ENCODE measurements at regions not wholly inside any gene's neighbourhood (a gene's known extent, or its start where the extent isn't known, plus 50 kb on each side); places are given as distances from the start of the nearest gene placed in this dataset.

DNA sequence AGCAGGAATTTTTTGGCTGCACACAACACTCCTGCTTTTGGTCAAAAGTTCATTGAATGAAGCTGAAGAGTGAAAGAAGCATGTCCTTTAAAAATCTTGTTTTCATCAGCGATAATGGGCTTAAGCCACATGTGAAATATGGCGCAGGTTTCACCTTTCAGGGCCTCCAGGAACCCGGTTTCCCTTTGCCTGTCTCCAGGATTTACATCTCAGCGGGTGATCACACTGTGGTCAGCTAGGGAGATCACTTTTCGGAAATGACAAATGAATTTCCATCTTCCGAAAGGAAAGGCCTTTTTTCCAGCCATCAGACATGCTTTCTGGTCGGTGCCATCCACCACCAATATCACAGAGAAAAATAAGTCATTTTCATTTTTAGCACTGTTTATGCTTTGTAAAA, 727.1 kb upstream of the TBX3 start:
- no peaks in the 10 kb centered on the region; the same call in 1 of the 2 replicates for H3K9me3 ChIP-seq (ENCODE audit: insufficient read depth, low read depth, low read length)
- no peaks in the 10 kb centered on the region for H3K79me2 ChIP-seq (ENCODE audit: insufficient read depth, low read length)
- H3K27me3 ChIP-seq (ENCODE audit: insufficient read depth, low read length, poor library complexity, severe bottlenecking) = no peaks in the 10 kb centered on the region
- H3F3A ChIP-seq (ENCODE audit: low read depth) = no peaks in the 10 kb centered on the region
- H3K9me2 ChIP-seq (replicated peaks; ENCODE audit: low read depth, low read length) = no peaks in the 10 kb centered on the region
- no peak overlapping the region for H2AFZ ChIP-seq (ENCODE audit: low read length)
- H3K36me3 ChIP-seq (ENCODE audit: insufficient read depth, low read length) = no peaks in the 10 kb centered on the region
- TF ChIP-seq EZH2phosphoT487 (IDR thresholded peaks at IDR 0.05; ENCODE audit: borderline replicate concordance) = no peak
- TF ChIP-seq, protein P1, sequence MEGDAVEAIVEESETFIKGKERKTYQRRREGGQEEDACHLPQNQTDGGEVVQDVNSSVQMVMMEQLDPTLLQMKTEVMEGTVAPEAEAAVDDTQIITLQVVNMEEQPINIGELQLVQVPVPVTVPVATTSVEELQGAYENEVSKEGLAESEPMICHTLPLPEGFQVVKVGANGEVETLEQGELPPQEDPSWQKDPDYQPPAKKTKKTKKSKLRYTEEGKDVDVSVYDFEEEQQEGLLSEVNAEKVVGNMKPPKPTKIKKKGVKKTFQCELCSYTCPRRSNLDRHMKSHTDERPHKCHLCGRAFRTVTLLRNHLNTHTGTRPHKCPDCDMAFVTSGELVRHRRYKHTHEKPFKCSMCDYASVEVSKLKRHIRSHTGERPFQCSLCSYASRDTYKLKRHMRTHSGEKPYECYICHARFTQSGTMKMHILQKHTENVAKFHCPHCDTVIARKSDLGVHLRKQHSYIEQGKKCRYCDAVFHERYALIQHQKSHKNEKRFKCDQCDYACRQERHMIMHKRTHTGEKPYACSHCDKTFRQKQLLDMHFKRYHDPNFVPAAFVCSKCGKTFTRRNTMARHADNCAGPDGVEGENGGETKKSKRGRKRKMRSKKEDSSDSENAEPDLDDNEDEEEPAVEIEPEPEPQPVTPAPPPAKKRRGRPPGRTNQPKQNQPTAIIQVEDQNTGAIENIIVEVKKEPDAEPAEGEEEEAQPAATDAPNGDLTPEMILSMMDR (conservative IDR thresholded peaks at IDR 0.05; ENCODE audit: low read length) = no peak
- H4K20me1 ChIP-seq (ENCODE audit: insufficient read depth, low read length, poor library complexity, severe bottlenecking) = no peaks in the 10 kb centered on the region
- no peak overlapping the region for H3K4me3 ChIP-seq (ENCODE audit: low read length, poor library complexity, severe bottlenecking)
- H3K4me1 ChIP-seq (ENCODE audit: insufficient read depth, low read length, poor library complexity, severe bottlenecking) = no peaks in the 10 kb centered on the region
- no peak overlapping the region for H3K9ac ChIP-seq (ENCODE audit: low read depth, low read length, poor library complexity, severe bottlenecking)
- no peak overlapping the region for H3K4me2 ChIP-seq (ENCODE audit: low read depth, low read length, poor library complexity, severe bottlenecking)

DNA sequence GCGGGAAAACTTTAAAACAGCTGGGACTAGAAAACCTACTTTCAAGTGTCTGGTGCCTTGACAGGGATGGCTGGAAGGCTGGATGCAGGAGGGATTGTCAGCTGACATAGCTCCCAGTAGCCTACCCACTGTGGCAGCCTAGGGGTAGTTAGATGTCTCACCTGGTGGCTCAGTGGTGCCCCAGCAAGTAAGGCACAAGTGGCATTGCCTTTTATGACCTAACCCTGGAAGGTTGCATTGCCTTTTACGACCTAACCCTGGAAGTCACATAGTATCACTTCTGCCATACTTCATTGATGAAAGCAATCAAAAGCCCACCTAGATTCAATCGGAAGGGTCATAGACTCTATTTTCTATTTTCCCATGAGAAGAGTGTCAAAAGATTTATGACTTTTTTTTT, 724.7 kb upstream of the TBX3 start:
- Histone ChIP-seq H4K20me1 (ENCODE audit: insufficient read depth, low read length, poor library complexity, severe bottlenecking) (no peaks in the 10 kb centered on the region), H3K4me2 (ENCODE audit: low read depth, low read length, poor library complexity, severe bottlenecking) (no peak overlapping the region), H3K9me3 (ENCODE audit: insufficient read depth, low read depth, low read length) (no peaks in the 10 kb centered on the region; the same call in 1 of the 2 replicates), H3K27me3 (ENCODE audit: insufficient read depth, low read length, poor library complexity, severe bottlenecking) (no peaks in the 10 kb centered on the region), H3K4me3 (ENCODE audit: low read length, poor library complexity, severe bottlenecking) (no peak overlapping the region), H3K9me2 (replicated peaks; ENCODE audit: low read depth, low read length) (no peaks in the 10 kb centered on the region), H2AFZ (ENCODE audit: low read length) (no peak overlapping the region), H3K9ac (ENCODE audit: low read depth, low read length, poor library complexity, severe bottlenecking) (no peak overlapping the region), H3F3A (ENCODE audit: low read depth) (no peaks in the 10 kb centered on the region), H3K79me2 (ENCODE audit: insufficient read depth, low read length) (no peaks in the 10 kb centered on the region), H3K36me3 (ENCODE audit: insufficient read depth, low read length) (no peaks in the 10 kb centered on the region), H3K4me1 (ENCODE audit: insufficient read depth, low read length, poor library complexity, severe bottlenecking) (no peaks in the 10 kb centered on the region)
- TF ChIP-seq EZH2phosphoT487 (IDR thresholded peaks at IDR 0.05; ENCODE audit: borderline replicate concordance) = no peak
- TF ChIP-seq, protein P1 (conservative IDR thresholded peaks at IDR 0.05; ENCODE audit: low read length) = no peak

DNA sequence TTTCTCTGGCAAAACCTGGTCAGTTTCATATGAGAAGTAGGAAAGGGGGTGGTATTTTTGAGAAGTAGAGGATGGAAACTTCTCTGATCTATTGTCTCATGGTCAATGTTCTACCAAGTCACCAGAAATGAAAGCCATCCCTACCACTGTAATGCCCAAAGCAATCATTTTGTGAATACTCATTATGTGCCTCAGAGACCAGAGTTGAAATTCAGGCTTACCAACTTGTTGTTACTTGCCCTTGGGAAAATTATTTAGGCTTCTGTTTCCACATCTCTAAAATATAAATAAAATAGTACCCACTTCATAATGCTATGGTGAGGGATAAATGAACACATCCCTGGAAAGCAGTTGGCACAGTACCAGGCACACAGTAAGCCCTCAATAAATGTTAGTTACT, 723.7 kb upstream of the TBX3 start:
- H3K4me2 ChIP-seq (ENCODE audit: low read depth, low read length, poor library complexity, severe bottlenecking) = no peak overlapping the region
- H3K9me2 ChIP-seq (replicated peaks; ENCODE audit: low read depth, low read length) = no peaks in the 10 kb centered on the region
- no peaks in the 10 kb centered on the region for H3K36me3 ChIP-seq (ENCODE audit: insufficient read depth, low read length)
- H3K9ac ChIP-seq (ENCODE audit: low read depth, low read length, poor library complexity, severe bottlenecking) = no peak overlapping the region
- H3K79me2 ChIP-seq (ENCODE audit: insufficient read depth, low read length) = no peaks in the 10 kb centered on the region
- H3F3A ChIP-seq (ENCODE audit: low read depth) = no peaks in the 10 kb centered on the region
- TF ChIP-seq, protein P1 (conservative IDR thresholded peaks at IDR 0.05; ENCODE audit: low read length) = no peak
- no peak for TF ChIP-seq EZH2phosphoT487 (IDR thresholded peaks at IDR 0.05; ENCODE audit: borderline replicate concordance)
- no peak overlapping the region for H3K4me3 ChIP-seq (ENCODE audit: low read length, poor library complexity, severe bottlenecking)
- H3K27me3 ChIP-seq (ENCODE audit: insufficient read depth, low read length, poor library complexity, severe bottlenecking) = no peaks in the 10 kb centered on the region
- H2AFZ ChIP-seq (ENCODE audit: low read length) = no peak overlapping the region
- H4K20me1 ChIP-seq (ENCODE audit: insufficient read depth, low read length, poor library complexity, severe bottlenecking) = no peaks in the 10 kb centered on the region
- H3K4me1 ChIP-seq (ENCODE audit: insufficient read depth, low read length, poor library complexity, severe bottlenecking) = no peaks in the 10 kb centered on the region
- H3K9me3 ChIP-seq (ENCODE audit: insufficient read depth, low read depth, low read length) = no peaks in the 10 kb centered on the region

Data from Loucy (cell line).